IMR-90 (cell line): ENCODE measurements at regions not wholly inside any gene's neighbourhood (a gene's known extent, or its start where the extent isn't known, plus 50 kb on each side); places are given as distances from the start of the nearest gene placed in this dataset.

Experiments
- ATAC-seq: fragments of 200-7000 bp; cut with Tn5 transposase; 2 replicates; pipeline ENCODE4 v1.9.1; 2020; ENCODE audit warnings: low read depth, mild to moderate bottlenecking, moderate library complexity
- BruUV-seq: library from RNA; stranded (reverse); fragments of 400-500 nt; replicated peaks from 2 replicates; lab custom pipeline; 2021; lab: Mats Ljungman, UMichigan
- CTCF ChIA-PET: fragments of 300-600 bp; formaldehyde crosslinking; extraction: SDS; loops from one replicate; lab custom pipeline; 2021; ENCODE audit warnings: antibody characterized with exemption; lab: Yijun Ruan, JAX
- POLR2A ChIA-PET: fragments of 300-600 bp; sonication (Branson Sonifier 250); formaldehyde crosslinking; loops from one replicate; lab custom pipeline; 2022; ENCODE audit warnings: antibody characterized with exemption; ENCODE audit not compliant: unreplicated experiment; lab: Charles Lee
- DNase-seq: peaks from one replicate; pipeline ENCODE4 v3.0.0; 2013
- H2AFZ ChIP-seq: replicated peaks from 2 replicates; pipeline ENCODE3; 2013; ENCODE audit warnings: low read length, mild to moderate bottlenecking; ENCODE audit not compliant: poor library complexity
- H2AK5ac ChIP-seq: 2 replicates; pipeline ENCODE4 v1.6.1; 2013; ENCODE audit warnings: low read depth, low read length, inconsistent platforms
- H2AK9ac ChIP-seq: replicated peaks from 2 replicates; pipeline ENCODE3; 2013; ENCODE audit warnings: mild to moderate bottlenecking, low read depth, low read length, moderate library complexity; ENCODE audit not compliant: poor library complexity
- H2BK120ac ChIP-seq: 2 replicates; pipeline ENCODE4 v1.6.1; 2013; ENCODE audit warnings: low read depth, low read length, inconsistent platforms
- H2BK15ac ChIP-seq: 3 replicates; pipeline ENCODE4 v1.6.1; 2013; ENCODE audit warnings: low read depth, low read length, inconsistent platforms
- H2BK20ac ChIP-seq: 2 replicates; pipeline ENCODE4 v1.6.1; 2013; ENCODE audit warnings: low read depth, mild to moderate bottlenecking, inconsistent platforms, low read length, moderate library complexity
- H2BK5ac ChIP-seq: 2 replicates; pipeline ENCODE4 v1.6.1; 2013; ENCODE audit warnings: mild to moderate bottlenecking, low read depth, low read length, inconsistent platforms; ENCODE audit not compliant: poor library complexity, severe bottlenecking
- H3K14ac ChIP-seq: replicated peaks from 2 replicates; pipeline ENCODE4 v1.6.1; 2013; ENCODE audit warnings: low read depth, low read length, inconsistent platforms
- H3K18ac ChIP-seq: 2 replicates; pipeline ENCODE4 v1.6.1; 2013; ENCODE audit warnings: low read depth, low read length, control low read depth
- H3K23ac ChIP-seq: 2 replicates; pipeline ENCODE4 v1.6.1; 2013; ENCODE audit warnings: low read depth, low read length, inconsistent platforms
- H3K27ac ChIP-seq: 2 replicates; pipeline ENCODE4 v1.5.1; 2013; ENCODE audit warnings: mild to moderate bottlenecking, control low read depth, low read length; ENCODE audit not compliant: insufficient read depth
- H3K27me3 ChIP-seq: 2 replicates; pipeline ENCODE4 v1.6.1; 2013; ENCODE audit warnings: low read length; ENCODE audit not compliant: control insufficient read depth, insufficient read depth
- H3K36me3 ChIP-seq: 2 replicates; pipeline ENCODE4 v1.6.1; 2013; ENCODE audit warnings: low read length, mixed read lengths; ENCODE audit not compliant: control insufficient read depth, insufficient read depth
- H3K4ac ChIP-seq: 2 replicates; pipeline ENCODE4 v1.6.1; 2013; ENCODE audit warnings: low read depth, low read length, inconsistent platforms
- H3K4me1 ChIP-seq: 2 replicates; pipeline ENCODE4 v1.6.1; 2013; ENCODE audit warnings: low read length, mixed read lengths; ENCODE audit not compliant: control insufficient read depth, insufficient read depth
- H3K4me2 ChIP-seq: 2 replicates; pipeline ENCODE4 v1.6.1; 2013; ENCODE audit warnings: low read depth, mild to moderate bottlenecking, control low read depth, low read length, moderate library complexity
- H3K4me3 ChIP-seq: 2 replicates; pipeline ENCODE4 v1.5.1; 2013; ENCODE audit warnings: low read depth, mild to moderate bottlenecking, control low read depth, low read length, moderate library complexity; ENCODE audit not compliant: insufficient read depth
- H3K56ac ChIP-seq: 2 replicates; pipeline ENCODE4 v1.6.1; 2013; ENCODE audit warnings: low read length, inconsistent platforms; ENCODE audit not compliant: insufficient read depth; ENCODE audit errors: extremely low read depth
- H3K79me1 ChIP-seq, 2 experiments: 2 replicates each; pipeline ENCODE4 v1.6.1; 2013; ENCODE audit warnings: low read length in 2 of 2, inconsistent platforms in 1 of 2, low read depth in 1 of 2
- H3K9ac ChIP-seq: 2 replicates; pipeline ENCODE4 v1.6.1; 2013; ENCODE audit warnings: low read depth, low read length, control low read depth
- H3K9me1 ChIP-seq: 2 replicates; pipeline ENCODE4 v1.6.1; 2013; ENCODE audit warnings: low read length, inconsistent platforms; ENCODE audit not compliant: insufficient read depth
- H3K9me3 ChIP-seq: 2 replicates; pipeline ENCODE4 v1.6.1; 2013; ENCODE audit warnings: low read length; ENCODE audit not compliant: control insufficient read depth, insufficient read depth
- H4K20me1 ChIP-seq: 2 replicates; pipeline ENCODE4 v1.6.1; 2013; ENCODE audit warnings: low read length, inconsistent platforms; ENCODE audit not compliant: insufficient read depth
- H4K5ac ChIP-seq: 2 replicates; pipeline ENCODE4 v1.6.1; 2013; ENCODE audit warnings: mild to moderate bottlenecking, low read depth, low read length, control low read depth
- H4K8ac ChIP-seq, 2 experiments: 2 replicates each; pipeline ENCODE4 v1.6.1; 2013; ENCODE audit warnings: low read depth in 2 of 2, low read length in 2 of 2, control low read depth in 1 of 2, inconsistent platforms in 1 of 2
- H4K91ac ChIP-seq: 2 replicates; pipeline ENCODE4 v1.6.1; 2013; ENCODE audit warnings: low read depth, low read length, inconsistent platforms; ENCODE audit not compliant: insufficient read depth
- BHLHE40 ChIP-seq: fragments of 150-350 bp; IDR thresholded peaks from 2 replicates; pipeline ENCODE4 v1.6.1; 2016; ENCODE audit warnings: mild to moderate bottlenecking, low read depth, low read length
- CEBPB ChIP-seq: IDR thresholded peaks from 2 replicates; pipeline ENCODE4 v1.6.1; 2012; ENCODE audit warnings: low read depth, low read length, improper control_type of control experiment
- CHD1 ChIP-seq: IDR thresholded peaks from 2 replicates; pipeline ENCODE4 v1.6.1; 2012; ENCODE audit warnings: low read depth, low read length, improper control_type of control experiment
- CTCF ChIP-seq: conservative IDR thresholded peaks from 2 replicates; pipeline ENCODE4 v1.5.1; 2012; ENCODE audit warnings: mild to moderate bottlenecking, low read depth, low read length, improper control_type of control experiment
- ELK1 ChIP-seq: fragments of 150-350 bp; IDR thresholded peaks from 2 replicates; pipeline ENCODE4 v1.6.1; 2016; ENCODE audit warnings: low read depth, mild to moderate bottlenecking, low read length, moderate library complexity, borderline replicate concordance
- FOS ChIP-seq: fragments of 150-350 bp; IDR thresholded peaks from 2 replicates; pipeline ENCODE4 v1.6.1; 2016; ENCODE audit warnings: low read depth, low read length
- MAFK ChIP-seq: IDR thresholded peaks from 2 replicates; pipeline ENCODE4 v1.6.1; 2012; ENCODE audit warnings: low read depth, low read length, improper control_type of control experiment
- MXI1 ChIP-seq: IDR thresholded peaks from 2 replicates; pipeline ENCODE4 v1.6.1; 2012; ENCODE audit warnings: low read depth, mild to moderate bottlenecking, low read length, moderate library complexity, borderline replicate concordance
- NFE2L2 ChIP-seq: fragments of 150-350 bp; IDR thresholded peaks from 2 replicates; pipeline ENCODE4 v1.6.1; 2016; ENCODE audit warnings: low read depth, mild to moderate bottlenecking, low read length
- POLR2A ChIP-seq: IDR thresholded peaks from 2 replicates; pipeline ENCODE4 v1.6.1; 2012; ENCODE audit warnings: mild to moderate bottlenecking, low read depth, low read length
- RAD21 ChIP-seq: IDR thresholded peaks from 2 replicates; pipeline ENCODE4 v1.6.1; 2012; ENCODE audit warnings: low read length, improper control_type of control experiment
- RCOR1 ChIP-seq: IDR thresholded peaks from 2 replicates; pipeline ENCODE4 v1.6.1; 2012; ENCODE audit warnings: mild to moderate bottlenecking, low read length, improper control_type of control experiment; ENCODE audit not compliant: insufficient replicate concordance
- RFX5 ChIP-seq: IDR thresholded peaks from 2 replicates; pipeline ENCODE4 v1.8.0; 2012; ENCODE audit warnings: low read depth, mild to moderate bottlenecking, low read length, moderate library complexity
- USF2 ChIP-seq: fragments of 150-350 bp; IDR thresholded peaks from 2 replicates; pipeline ENCODE4 v1.6.1; 2017; ENCODE audit warnings: mild to moderate bottlenecking, antibody characterized with exemption, low read length, low read depth
- WGBS, 2 experiments: methylation state at CpG; one replicate each; pipeline versions ENCODE4 v1.1.5 to v1.1.7; 2013; ENCODE audit warnings: missing lambda C conversion rate in 2 of 2; ENCODE audit not compliant: insufficient read length in 1 of 2; ENCODE audit errors: extremely low coverage in 2 of 2; 5-methylcytosine and 5-hydroxymethylcytosine counted together
- dilution Hi-C: fragments of 300-500 bp; cut with HindIII; formaldehyde crosslinking; loops from one replicate; pipeline ENCODE4 v1.14.3; 2018; ENCODE audit warnings: low sequenced_read_pairs; ENCODE audit not compliant: unreplicated experiment
- in situ Hi-C: fragments of 300-500 bp; cut with MboI; formaldehyde crosslinking; loops from 3 replicates; pipeline ENCODE4 v1.14.3; 2019; ENCODE audit warnings: low sequenced_read_pairs, inconsistent platforms, mixed read lengths
- intact Hi-C: fragments of 100-400 bp; cut with micrococcal nuclease; formaldehyde crosslinking; loops from 2 replicates; pipeline ENCODE4 v1.10.0; 2022

GRCh38 chr2:67721516-67721915 is 324.4 kb downstream of the ETAA1 start:
- intact Hi-C loops = no loop called here
- Histone ChIP-seq H3K79me1 (no peaks in the 10 kb centered on the region), H3K9me1 (no peaks in the 10 kb centered on the region), H3K27me3 (no peaks in the 10 kb centered on the region), H3K4me2 (no peak overlapping the region), H3K4ac (no peak overlapping the region), H4K8ac (no peak overlapping the region), H2AK9ac (no peak overlapping the region), H3K56ac (no peak overlapping the region), H2BK5ac (no peak overlapping the region), H4K91ac (no peak overlapping the region), H4K20me1 (no peaks in the 10 kb centered on the region), H3K9ac (no peak overlapping the region), H2BK120ac (no peak overlapping the region), H3K36me3 (no peaks in the 10 kb centered on the region), H4K5ac (no peak overlapping the region), H2BK15ac (no peak overlapping the region), H2BK20ac (no peak overlapping the region), H3K9me3 (no peaks in the 10 kb centered on the region; the same call in 1 of the 2 replicates), H2AK5ac (no peak overlapping the region), H3K27ac (no peak overlapping the region), H3K18ac (no peak overlapping the region), H2AFZ (no peak overlapping the region), H3K14ac (no peak overlapping the region), H3K4me1 (no peaks in the 10 kb centered on the region), H3K23ac (no peak overlapping the region), H3K4me3 (no peak overlapping the region)
- in situ Hi-C loops = no loop called here
- ATAC-seq = no peak
- WGBS, 2 experiments = no CpG with 5 or more reads among the region's 1 CpG
- ChIA-PET POLR2A (no interaction called here), CTCF (no interaction called here)
- dilution Hi-C loops = no loop called here
- DNase-seq = no peak
- TF ChIP-seq NFE2L2 = no peak
- TF ChIP-seq MXI1 = no peak
- TF ChIP-seq ELK1 = no peak
- no peak for TF ChIP-seq FOS
- no peak for TF ChIP-seq MAFK
- TF ChIP-seq CEBPB = no peak
- TF ChIP-seq RAD21 = no peak
- no peak for TF ChIP-seq RCOR1
- no peak for TF ChIP-seq RFX5
- no peak for TF ChIP-seq BHLHE40
- TF ChIP-seq CTCF = no peak
- TF ChIP-seq CHD1 = no peak
- TF ChIP-seq USF2 = no peak
- TF ChIP-seq POLR2A = no peak
- BruUV-seq = no TSS peak
